OCI-LY7 (cell line): ENCODE measurements at regions not wholly inside any gene's neighbourhood (a gene's known extent, or its start where the extent isn't known, plus 50 kb on each side); places are given as distances from the start of the nearest gene placed in this dataset.
A peak's percentile ranks its signal among the peaks of the same experiment; 100 is the strongest.

Experiments
- BruUV-seq: library from RNA; stranded (reverse); fragments of 400-500 nt; replicated peaks from 2 replicates; lab custom pipeline; 2021; lab: Mats Ljungman, UMichigan
- CTCF ChIA-PET: fragments of 300-600 bp; sonication (Branson Sonifier 250); formaldehyde crosslinking; loops from one replicate; lab custom pipeline; 2022; ENCODE audit warnings: antibody characterized with exemption; ENCODE audit not compliant: unreplicated experiment; lab: Charles Lee
- POLR2A ChIA-PET: fragments of 300-600 bp; sonication (Branson Sonifier 250); formaldehyde crosslinking; loops from one replicate; lab custom pipeline; 2022; ENCODE audit warnings: antibody characterized with exemption; lab: Charles Lee
- DNase-seq: peaks from one replicate; pipeline ENCODE4 v3.0.0-alpha.2; 2015; ENCODE audit warnings: low spot score
- H2AFZ ChIP-seq: fragments of 200-600 bp; sonication (generic), shearing (Covaris generic); 2 replicates; pipeline ENCODE4 v1.6.1; 2014; ENCODE audit warnings: mild to moderate bottlenecking, antibody characterized with exemption, low read length, moderate library complexity
- H3K27ac ChIP-seq: fragments of 200-600 bp; sonication (generic); 2 replicates; pipeline ENCODE4 v1.5.1; 2014; ENCODE audit warnings: mixed run types, low read depth, mild to moderate bottlenecking, moderate library complexity, low read length, inconsistent platforms; ENCODE audit not compliant: poor library complexity, severe bottlenecking
- H3K36me3 ChIP-seq: fragments of 200-600 bp; sonication (generic); 2 replicates; pipeline ENCODE4 v1.6.1; 2014; ENCODE audit warnings: mild to moderate bottlenecking, antibody characterized with exemption, low read length, moderate library complexity, mixed read lengths; ENCODE audit not compliant: insufficient read depth
- H3K4me1 ChIP-seq: fragments of 200-600 bp; sonication (generic); 2 replicates; pipeline ENCODE4 v1.5.1; 2014; ENCODE audit warnings: mild to moderate bottlenecking, low read length; ENCODE audit not compliant: insufficient read depth, poor library complexity, severe bottlenecking
- H3K4me2 ChIP-seq: fragments of 200-600 bp; sonication (generic); 2 replicates; pipeline ENCODE4 v1.6.1; 2014; ENCODE audit warnings: mild to moderate bottlenecking, low read length
- H3K4me3 ChIP-seq: fragments of 200-600 bp; sonication (generic); 2 replicates; pipeline ENCODE4 v1.5.1; 2014; ENCODE audit warnings: mild to moderate bottlenecking, low read depth, low read length; ENCODE audit not compliant: poor library complexity, severe bottlenecking
- H3K79me2 ChIP-seq: fragments of 200-600 bp; sonication (generic); 2 replicates; pipeline ENCODE4 v1.6.1; 2016; ENCODE audit warnings: low read depth, mild to moderate bottlenecking, low read length, moderate library complexity, mixed read lengths; ENCODE audit not compliant: insufficient read depth
- H3K9me2 ChIP-seq: fragments of 200-600 bp; sonication (generic); 2 replicates; pipeline ENCODE4 v1.6.1; 2016; ENCODE audit warnings: mild to moderate bottlenecking, low read length, mixed read lengths; ENCODE audit not compliant: insufficient read depth
- H3K9me3 ChIP-seq: fragments of 200-600 bp; sonication (generic); 2 replicates; pipeline ENCODE4 v1.6.1; 2014; ENCODE audit warnings: mild to moderate bottlenecking, mixed run types, low read length, mixed read lengths
- H4K20me1 ChIP-seq: fragments of 200-600 bp; sonication (generic); 2 replicates; pipeline ENCODE4 v1.6.1; 2014; ENCODE audit warnings: mild to moderate bottlenecking, antibody characterized with exemption, low read length, moderate library complexity, mixed read lengths; ENCODE audit not compliant: insufficient read depth
- CTCF ChIP-seq: fragments of 200-600 bp; sonication (generic); conservative IDR thresholded peaks from 2 replicates; pipeline ENCODE4 v1.5.1; 2014; ENCODE audit warnings: mild to moderate bottlenecking, antibody characterized with exemption, low read length, moderate library complexity, mixed read lengths
- EZH2phosphoT487 ChIP-seq: fragments of 200-600 bp; sonication (generic); IDR thresholded peaks from 2 replicates; pipeline ENCODE4 v1.6.1; 2018; ENCODE audit warnings: low read depth, borderline replicate concordance, mild to moderate bottlenecking, mixed run types, antibody characterized with exemption, low read length, moderate library complexity, mixed read lengths
- intact Hi-C: fragments of 100-400 bp; cut with micrococcal nuclease; formaldehyde crosslinking; loops from one replicate; pipeline ENCODE4 v1.10.0; 2022; ENCODE audit not compliant: unreplicated experiment

DNA sequence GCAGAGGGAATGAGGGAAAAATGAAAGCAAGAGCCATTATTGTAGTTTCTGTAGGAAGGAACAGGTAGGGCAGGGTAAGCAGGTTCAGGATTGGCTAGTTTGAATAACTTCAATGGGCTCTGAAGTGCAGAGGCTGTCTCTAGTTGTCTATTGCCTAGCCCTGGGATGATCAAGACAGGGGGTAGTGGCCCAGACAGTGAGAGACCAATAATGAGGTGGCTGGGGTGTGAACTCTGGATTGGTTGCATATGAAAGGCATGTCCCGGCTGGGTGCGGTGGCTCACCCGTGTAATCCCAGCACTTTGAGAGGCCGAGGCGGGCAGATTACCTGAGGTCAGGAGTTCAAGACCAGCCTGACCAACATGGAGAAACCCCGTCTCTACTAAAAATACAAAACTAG, 67.5 kb upstream of the SLC38A11 start:
- TF ChIP-seq EZH2phosphoT487 (no peak), CTCF (no peak)
- ChIA-PET CTCF (no interaction called here), POLR2A (no interaction called here)
- H3K27ac ChIP-seq = no peak overlapping the region
- H3K79me2 ChIP-seq = no peaks in the 10 kb centered on the region
- H2AFZ ChIP-seq = no peak overlapping the region
- no peak for DNase-seq
- H3K4me2 ChIP-seq = no peak overlapping the region
- no peaks in the 10 kb centered on the region for H3K9me3 ChIP-seq
- H4K20me1 ChIP-seq = no peaks in the 10 kb centered on the region
- H3K4me1 ChIP-seq = no peaks in the 10 kb centered on the region
- no TSS peak for BruUV-seq
- H3K4me3 ChIP-seq = no peak overlapping the region
- no peaks in the 10 kb centered on the region for H3K9me2 ChIP-seq
- intact Hi-C loops = no loop called here
- no peaks in the 10 kb centered on the region for H3K36me3 ChIP-seq

GRCh38 chr2:165017966-165018596, 62.8 kb upstream of the SLC38A11 start:
- intact Hi-C loops = loop anchor here (5.0 kb wide), 2 partner anchors 274 to 281 kb away; no protein-coding TSS in a partner anchor
- no peaks in the 10 kb centered on the region for H3K9me2 ChIP-seq
- no peak overlapping the region for H3K4me2 ChIP-seq
- TF ChIP-seq CTCF (no peak), EZH2phosphoT487 (no peak)
- H4K20me1 ChIP-seq = no peaks in the 10 kb centered on the region
- H3K36me3 ChIP-seq = no peaks in the 10 kb centered on the region
- no peak overlapping the region for H2AFZ ChIP-seq
- no peaks in the 10 kb centered on the region for H3K79me2 ChIP-seq
- no peak overlapping the region for H3K27ac ChIP-seq
- peak; percentile 4 for DNase-seq
- BruUV-seq = no TSS peak
- ChIA-PET POLR2A (interaction anchor here (0.7 to 0.9 kb wide), 5 partner anchors 51 to 284 kb away, joined by 3 to 5 read pairs (median 3); partner anchors contain the start of gene SCN3A), CTCF (interaction anchor here (0.9 to 1.0 kb wide), 2 partner anchors 9 to 186 kb away, joined by 3 to 6 read pairs; partner anchors contain the start of gene SCN3A)
- no peaks in the 10 kb centered on the region for H3K9me3 ChIP-seq
- no peak overlapping the region for H3K4me3 ChIP-seq
- peaks cover 5% of the 10 kb centered on the region for H3K4me1 ChIP-seq
